Keratinocyte (primary cell): ENCODE measurements at regions not wholly inside any gene's neighbourhood (a gene's known extent, or its start where the extent isn't known, plus 50 kb on each side); places are given as distances from the start of the nearest gene placed in this dataset.

Source experiments
- EZH2 ChIP-seq: IDR thresholded peaks from one replicate; pipeline ENCODE4 v1.6.1; 2012; ENCODE audit warnings: inconsistent platforms, mild to moderate bottlenecking, low read length, moderate library complexity
- TF ChIP-seq, protein P1 (sequence below), 3 experiments: IDR thresholded peaks in 1 of 3; conservative IDR thresholded peaks in 1 of 3; optimal IDR thresholded peaks in 1 of 3; 2 replicates in 2 of 3; 3 replicates in 1 of 3; pipeline versions ENCODE3 to v1.5.1; 2011; ENCODE audit warnings: low read length in 3 of 3, mild to moderate bottlenecking in 3 of 3, moderate library complexity in 2 of 3, control low read depth in 1 of 3, inconsistent platforms in 1 of 3; ENCODE audit not compliant: insufficient read depth in 2 of 3; ENCODE audit errors: extremely low read depth in 1 of 3

DNA sequence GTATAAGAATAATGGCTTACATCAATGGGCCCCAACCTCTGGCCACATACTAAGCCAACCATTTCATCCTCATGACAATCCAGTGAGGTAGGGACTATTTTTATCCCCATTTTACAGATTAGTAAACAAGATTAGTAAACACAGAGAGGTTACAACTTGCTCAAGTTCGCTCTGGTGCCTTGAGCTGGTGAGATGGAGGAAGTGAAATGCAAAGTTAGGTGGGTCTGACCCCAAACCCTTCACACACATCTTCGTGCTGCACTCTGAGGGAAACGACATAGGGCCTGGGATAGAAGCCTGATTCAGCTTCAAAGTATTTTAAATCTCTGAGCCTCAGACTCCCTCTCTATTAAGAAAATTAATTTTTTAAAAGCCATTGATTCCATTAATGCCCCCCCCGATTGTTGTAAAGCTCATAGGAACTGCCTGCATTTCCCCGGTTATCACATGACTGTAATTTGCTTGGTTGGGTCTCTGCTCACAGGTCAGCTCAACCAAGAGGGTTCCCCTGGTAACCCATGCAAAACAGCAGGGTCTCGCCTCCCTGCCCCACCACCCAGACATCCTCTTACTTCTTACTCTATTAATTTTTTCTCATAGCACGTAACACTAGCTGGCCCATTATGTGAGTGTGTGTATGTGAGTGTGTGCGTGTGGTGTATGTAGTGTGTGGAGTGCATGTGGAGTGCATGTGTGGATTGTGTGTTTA lies 221.2 kb downstream of the MAFB start:
- TF ChIP-seq, protein P1, sequence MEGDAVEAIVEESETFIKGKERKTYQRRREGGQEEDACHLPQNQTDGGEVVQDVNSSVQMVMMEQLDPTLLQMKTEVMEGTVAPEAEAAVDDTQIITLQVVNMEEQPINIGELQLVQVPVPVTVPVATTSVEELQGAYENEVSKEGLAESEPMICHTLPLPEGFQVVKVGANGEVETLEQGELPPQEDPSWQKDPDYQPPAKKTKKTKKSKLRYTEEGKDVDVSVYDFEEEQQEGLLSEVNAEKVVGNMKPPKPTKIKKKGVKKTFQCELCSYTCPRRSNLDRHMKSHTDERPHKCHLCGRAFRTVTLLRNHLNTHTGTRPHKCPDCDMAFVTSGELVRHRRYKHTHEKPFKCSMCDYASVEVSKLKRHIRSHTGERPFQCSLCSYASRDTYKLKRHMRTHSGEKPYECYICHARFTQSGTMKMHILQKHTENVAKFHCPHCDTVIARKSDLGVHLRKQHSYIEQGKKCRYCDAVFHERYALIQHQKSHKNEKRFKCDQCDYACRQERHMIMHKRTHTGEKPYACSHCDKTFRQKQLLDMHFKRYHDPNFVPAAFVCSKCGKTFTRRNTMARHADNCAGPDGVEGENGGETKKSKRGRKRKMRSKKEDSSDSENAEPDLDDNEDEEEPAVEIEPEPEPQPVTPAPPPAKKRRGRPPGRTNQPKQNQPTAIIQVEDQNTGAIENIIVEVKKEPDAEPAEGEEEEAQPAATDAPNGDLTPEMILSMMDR (optimal IDR thresholded peaks at IDR 0.05 in 1 of 3, IDR thresholded peaks at IDR 0.05 in 1 of 3, conservative IDR thresholded peaks at IDR 0.05 in 1 of 3; ENCODE audit: extremely low read depth in 1 of 3, insufficient read depth in 2 of 3, low read length in 3 of 3): no peak
- TF ChIP-seq EZH2: no peak
